ENCODE measurements at regions not wholly inside any gene's neighbourhood (a gene's known extent, or its start where the extent isn't known, plus 50 kb on each side); places are given as distances from the start of the nearest gene placed in this dataset.

DNA sequence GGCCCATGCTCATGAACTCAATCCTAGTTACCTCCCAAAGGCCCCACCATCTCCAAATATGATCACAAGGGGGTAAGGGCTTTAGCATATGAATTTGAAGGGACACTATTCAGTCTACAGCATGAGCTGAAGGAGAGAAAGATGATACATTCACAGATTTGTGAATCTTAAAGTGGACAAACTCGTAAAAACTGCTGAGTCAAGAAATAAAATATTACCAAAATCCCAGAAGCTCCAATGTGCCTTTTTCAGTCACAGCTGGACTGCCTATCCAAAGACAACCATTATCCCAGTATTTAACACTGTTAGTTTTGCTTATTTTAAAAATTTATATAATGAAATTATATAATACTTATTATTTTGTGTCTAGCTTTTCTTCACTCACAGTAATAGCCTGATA lies 109.0 kb downstream of the CXXC4 start:
- no peak overlapping the region for H3K27ac ChIP-seq (ENCODE audit: low read length)
- H3K36me3 ChIP-seq (ENCODE audit: control insufficient read depth in 1 of 2, insufficient read depth in 2 of 2, low read length in 2 of 2) = no peaks in the 10 kb centered on the region
- H3K27me3 ChIP-seq (ENCODE audit: low read depth, low read length) = no peaks in the 10 kb centered on the region
- H3K4me3 ChIP-seq (ENCODE audit: low read depth in 1 of 2, low read length in 2 of 2) = no peak overlapping the region
- H3K4me1 ChIP-seq (ENCODE audit: control insufficient read depth in 1 of 2, insufficient read depth in 2 of 2, low read length in 2 of 2) = no peaks in the 10 kb centered on the region
- H3K9me3 ChIP-seq (ENCODE audit: control insufficient read depth in 1 of 2, low read length in 2 of 2) = no peaks in the 10 kb centered on the region

DNA sequence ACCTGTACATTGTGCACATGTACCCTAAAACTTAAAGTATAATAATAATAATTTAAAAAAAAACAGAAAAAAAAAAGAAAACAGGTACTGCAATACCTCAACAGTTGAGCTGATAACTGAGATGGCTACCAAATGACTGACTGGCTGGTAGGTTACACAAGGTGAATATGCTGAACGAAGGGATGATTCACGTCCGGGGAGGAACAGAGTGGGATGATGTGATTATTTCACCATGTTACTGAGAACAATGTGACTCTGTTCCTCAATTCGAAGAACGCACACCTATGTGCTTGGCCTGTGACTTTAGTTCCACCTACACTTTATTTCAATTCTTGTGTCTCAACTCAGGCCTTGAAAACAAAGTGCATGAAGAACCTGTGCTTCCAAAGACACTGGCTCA lies 111.7 kb downstream of the CXXC4 start:
- Histone ChIP-seq H3K4me3 (ENCODE audit: low read depth in 1 of 2, low read length in 2 of 2) (no peak overlapping the region), H3K9me3 (ENCODE audit: control insufficient read depth in 1 of 2, low read length in 2 of 2) (no peaks in the 10 kb centered on the region), H3K27ac (ENCODE audit: low read length) (no peak overlapping the region), H3K36me3 (ENCODE audit: control insufficient read depth in 1 of 2, insufficient read depth in 2 of 2, low read length in 2 of 2) (no peaks in the 10 kb centered on the region), H3K4me1 (ENCODE audit: control insufficient read depth in 1 of 2, insufficient read depth in 2 of 2, low read length in 2 of 2) (no peaks in the 10 kb centered on the region), H3K27me3 (ENCODE audit: low read depth, low read length) (no peaks in the 10 kb centered on the region)

- Histone ChIP-seq H3K27ac (ENCODE audit: low read length) (no peak overlapping the region), H3K9me3 (ENCODE audit: control insufficient read depth in 1 of 2, low read length in 2 of 2) (no peaks in the 10 kb centered on the region), H3K4me3 (ENCODE audit: low read depth in 1 of 2, low read length in 2 of 2) (no peak overlapping the region), H3K36me3 (ENCODE audit: control insufficient read depth in 1 of 2, insufficient read depth in 2 of 2, low read length in 2 of 2) (no peaks in the 10 kb centered on the region), H3K4me1 (ENCODE audit: control insufficient read depth in 1 of 2, insufficient read depth in 2 of 2, low read length in 2 of 2) (no peaks in the 10 kb centered on the region), H3K27me3 (ENCODE audit: low read depth, low read length) (no peaks in the 10 kb centered on the region)
These were observed 113.0 kb downstream of the CXXC4 start for GRCh38 chr4:104381729-104382128.

- Histone ChIP-seq H3K27me3 (ENCODE audit: low read depth, low read length) (no peaks in the 10 kb centered on the region), H3K4me3 (ENCODE audit: low read depth in 1 of 2, low read length in 2 of 2) (no peak overlapping the region), H3K9me3 (ENCODE audit: control insufficient read depth in 1 of 2, low read length in 2 of 2) (peaks cover 2 to 3% of the 10 kb centered on the region in 2 donors), H3K27ac (ENCODE audit: low read length) (no peak overlapping the region), H3K4me1 (ENCODE audit: control insufficient read depth in 1 of 2, insufficient read depth in 2 of 2, low read length in 2 of 2) (no peaks in the 10 kb centered on the region), H3K36me3 (ENCODE audit: control insufficient read depth in 1 of 2, insufficient read depth in 2 of 2, low read length in 2 of 2) (no peaks in the 10 kb centered on the region)
These were observed 129.1 kb downstream of the CXXC4 start for GRCh38 chr4:104365618-104366017.

DNA sequence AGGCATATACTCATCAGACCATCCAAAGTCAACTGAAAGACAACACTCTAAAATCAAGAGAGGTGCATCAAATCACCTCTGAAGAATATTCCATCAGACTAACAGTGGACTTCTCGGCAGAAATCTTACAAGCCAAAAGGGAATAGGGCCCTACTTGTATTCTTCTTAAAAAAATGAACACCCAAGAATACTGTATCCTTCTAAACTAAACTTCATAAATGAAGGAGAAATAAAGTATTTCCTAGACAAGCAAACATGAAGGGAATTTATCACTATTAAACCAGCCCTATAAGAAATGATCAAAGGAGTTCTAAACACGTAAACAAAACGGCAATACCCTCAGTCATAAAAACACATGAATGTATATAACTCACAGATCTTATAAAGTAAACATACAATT lies 141.2 kb downstream of the CXXC4 start:
- Histone ChIP-seq H3K4me3 (ENCODE audit: low read depth in 1 of 2, low read length in 2 of 2) (no peak overlapping the region), H3K4me1 (ENCODE audit: control insufficient read depth in 1 of 2, insufficient read depth in 2 of 2, low read length in 2 of 2) (no peaks in the 10 kb centered on the region), H3K27me3 (ENCODE audit: low read depth, low read length) (no peaks in the 10 kb centered on the region), H3K36me3 (ENCODE audit: control insufficient read depth in 1 of 2, insufficient read depth in 2 of 2, low read length in 2 of 2) (no peaks in the 10 kb centered on the region), H3K27ac (ENCODE audit: low read length) (no peak overlapping the region), H3K9me3 (ENCODE audit: control insufficient read depth in 1 of 2, low read length in 2 of 2) (peaks cover 0 to 20% of the 10 kb centered on the region in 2 donors)

- Histone ChIP-seq H3K36me3 (ENCODE audit: control insufficient read depth in 1 of 2, insufficient read depth in 2 of 2, low read length in 2 of 2) (no peaks in the 10 kb centered on the region), H3K9me3 (ENCODE audit: control insufficient read depth in 1 of 2, low read length in 2 of 2) (peaks cover 0 to 20% of the 10 kb centered on the region in 2 donors), H3K27me3 (ENCODE audit: low read depth, low read length) (no peaks in the 10 kb centered on the region), H3K4me3 (ENCODE audit: low read depth in 1 of 2, low read length in 2 of 2) (peak overlapping the region in 1 of 2 donors; percentile 39), H3K27ac (ENCODE audit: low read length) (no peak overlapping the region), H3K4me1 (ENCODE audit: control insufficient read depth in 1 of 2, insufficient read depth in 2 of 2, low read length in 2 of 2) (no peaks in the 10 kb centered on the region)
These were observed 142.5 kb downstream of the CXXC4 start for GRCh38 chr4:104352211-104352610.

DNA sequence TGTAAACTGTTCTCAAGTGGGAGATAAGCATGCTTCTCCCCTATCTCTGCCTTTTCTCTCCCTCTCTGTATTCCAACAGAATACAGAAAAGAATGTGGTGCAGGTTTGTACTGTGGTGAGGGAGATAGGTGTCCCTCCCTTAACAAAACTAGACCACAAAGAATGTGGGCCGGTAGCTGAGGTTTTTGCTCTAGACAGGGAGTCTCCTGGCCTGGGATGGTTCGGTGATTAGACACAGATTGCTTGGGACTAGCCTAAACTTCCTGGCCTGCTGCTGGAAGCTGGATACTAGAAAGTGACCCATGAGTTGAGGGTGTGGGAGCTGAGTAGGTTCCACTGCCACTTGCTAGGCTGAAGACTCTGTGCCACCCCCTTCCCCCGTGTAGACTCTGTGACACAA lies 143.0 kb downstream of the CXXC4 start:
- H3K27ac ChIP-seq (ENCODE audit: low read length) = no peak overlapping the region
- H3K36me3 ChIP-seq (ENCODE audit: control insufficient read depth in 1 of 2, insufficient read depth in 2 of 2, low read length in 2 of 2) = no peaks in the 10 kb centered on the region
- H3K9me3 ChIP-seq (ENCODE audit: control insufficient read depth in 1 of 2, low read length in 2 of 2) = peaks cover 0 to 17% of the 10 kb centered on the region in 2 donors
- peak overlapping the region in 1 of 2 donors; percentile 39 for H3K4me3 ChIP-seq (ENCODE audit: low read depth in 1 of 2, low read length in 2 of 2)
- no peaks in the 10 kb centered on the region for H3K27me3 ChIP-seq (ENCODE audit: low read depth, low read length)
- H3K4me1 ChIP-seq (ENCODE audit: control insufficient read depth in 1 of 2, insufficient read depth in 2 of 2, low read length in 2 of 2) = no peaks in the 10 kb centered on the region

DNA sequence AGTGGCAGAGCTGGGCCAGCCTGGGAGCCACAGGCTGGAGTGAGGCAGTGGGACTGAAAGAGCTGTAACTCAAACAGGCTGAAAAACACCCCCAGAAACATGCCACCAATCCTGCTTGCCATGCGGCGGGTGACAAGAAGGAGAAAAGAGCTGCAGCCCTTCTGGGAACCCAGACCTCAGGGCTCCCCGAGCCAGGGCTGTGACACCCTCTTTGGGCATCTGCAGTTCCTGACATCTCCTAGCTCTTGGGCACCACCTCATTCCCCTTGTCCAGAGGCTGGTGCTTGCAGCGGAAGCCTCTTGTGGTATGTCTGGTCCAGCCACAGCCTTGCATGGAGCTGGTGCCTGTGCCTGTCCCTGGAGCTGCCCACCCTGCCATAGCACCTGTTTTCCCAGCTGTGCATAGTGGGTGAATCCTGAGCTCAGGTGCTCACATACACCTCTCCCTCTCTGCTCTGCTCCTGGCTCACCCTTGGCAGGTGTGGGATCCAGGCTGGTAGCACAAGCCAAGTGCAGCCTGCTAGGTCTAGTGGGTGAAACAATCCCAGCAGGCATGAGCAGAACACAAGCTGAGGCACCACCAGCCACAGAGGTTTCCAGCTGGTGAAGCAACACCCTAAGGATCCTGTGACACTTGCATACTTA lies 149.0 kb downstream of the CXXC4 start:
- Histone ChIP-seq H3K27me3 (ENCODE audit: low read depth, low read length) (no peaks in the 10 kb centered on the region), H3K9me3 (ENCODE audit: control insufficient read depth in 1 of 2, low read length in 2 of 2) (no peaks in the 10 kb centered on the region), H3K27ac (ENCODE audit: low read length) (no peak overlapping the region), H3K36me3 (ENCODE audit: control insufficient read depth in 1 of 2, insufficient read depth in 2 of 2, low read length in 2 of 2) (no peaks in the 10 kb centered on the region), H3K4me3 (ENCODE audit: low read depth in 1 of 2, low read length in 2 of 2) (no peak overlapping the region), H3K4me1 (ENCODE audit: control insufficient read depth in 1 of 2, insufficient read depth in 2 of 2, low read length in 2 of 2) (no peaks in the 10 kb centered on the region)

GRCh38 chr4:104344342-104344980 lies 150.2 kb downstream of the CXXC4 start:
- H3K36me3 ChIP-seq (ENCODE audit: control insufficient read depth in 1 of 2, insufficient read depth in 2 of 2, low read length in 2 of 2) = no peaks in the 10 kb centered on the region
- no peaks in the 10 kb centered on the region for H3K9me3 ChIP-seq (ENCODE audit: control insufficient read depth in 1 of 2, low read length in 2 of 2)
- no peak overlapping the region for H3K4me3 ChIP-seq (ENCODE audit: low read depth in 1 of 2, low read length in 2 of 2)
- no peaks in the 10 kb centered on the region for H3K4me1 ChIP-seq (ENCODE audit: control insufficient read depth in 1 of 2, insufficient read depth in 2 of 2, low read length in 2 of 2)
- H3K27me3 ChIP-seq (ENCODE audit: low read depth, low read length) = no peaks in the 10 kb centered on the region
- H3K27ac ChIP-seq (ENCODE audit: low read length) = no peak overlapping the region

DNA sequence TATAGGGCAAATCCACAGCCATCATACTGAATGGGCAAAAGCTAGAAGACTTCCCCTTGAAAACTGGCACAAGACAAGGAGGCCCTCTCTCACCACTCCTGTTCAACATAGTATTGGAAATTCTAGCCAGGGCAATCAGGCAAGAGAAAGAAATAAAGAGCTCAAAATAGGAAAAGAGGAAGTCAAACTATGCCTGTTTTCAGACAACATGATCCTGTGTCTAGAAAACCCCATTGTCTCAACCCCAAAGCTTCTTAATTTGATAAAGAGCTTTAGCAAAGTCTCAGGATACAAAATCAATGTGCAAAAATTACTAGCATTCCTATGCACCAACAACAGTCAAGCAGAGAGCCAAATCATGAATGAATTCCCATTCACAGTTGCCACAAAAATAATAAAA lies 160.3 kb downstream of the CXXC4 start:
- no peaks in the 10 kb centered on the region for H3K27me3 ChIP-seq (ENCODE audit: low read depth, low read length)
- H3K36me3 ChIP-seq (ENCODE audit: control insufficient read depth in 1 of 2, insufficient read depth in 2 of 2, low read length in 2 of 2) = no peaks in the 10 kb centered on the region
- no peaks in the 10 kb centered on the region for H3K4me1 ChIP-seq (ENCODE audit: control insufficient read depth in 1 of 2, insufficient read depth in 2 of 2, low read length in 2 of 2)
- no peak overlapping the region for H3K27ac ChIP-seq (ENCODE audit: low read length)
- no peak overlapping the region for H3K4me3 ChIP-seq (ENCODE audit: low read depth in 1 of 2, low read length in 2 of 2)
- no peaks in the 10 kb centered on the region for H3K9me3 ChIP-seq (ENCODE audit: control insufficient read depth in 1 of 2, low read length in 2 of 2)

DNA sequence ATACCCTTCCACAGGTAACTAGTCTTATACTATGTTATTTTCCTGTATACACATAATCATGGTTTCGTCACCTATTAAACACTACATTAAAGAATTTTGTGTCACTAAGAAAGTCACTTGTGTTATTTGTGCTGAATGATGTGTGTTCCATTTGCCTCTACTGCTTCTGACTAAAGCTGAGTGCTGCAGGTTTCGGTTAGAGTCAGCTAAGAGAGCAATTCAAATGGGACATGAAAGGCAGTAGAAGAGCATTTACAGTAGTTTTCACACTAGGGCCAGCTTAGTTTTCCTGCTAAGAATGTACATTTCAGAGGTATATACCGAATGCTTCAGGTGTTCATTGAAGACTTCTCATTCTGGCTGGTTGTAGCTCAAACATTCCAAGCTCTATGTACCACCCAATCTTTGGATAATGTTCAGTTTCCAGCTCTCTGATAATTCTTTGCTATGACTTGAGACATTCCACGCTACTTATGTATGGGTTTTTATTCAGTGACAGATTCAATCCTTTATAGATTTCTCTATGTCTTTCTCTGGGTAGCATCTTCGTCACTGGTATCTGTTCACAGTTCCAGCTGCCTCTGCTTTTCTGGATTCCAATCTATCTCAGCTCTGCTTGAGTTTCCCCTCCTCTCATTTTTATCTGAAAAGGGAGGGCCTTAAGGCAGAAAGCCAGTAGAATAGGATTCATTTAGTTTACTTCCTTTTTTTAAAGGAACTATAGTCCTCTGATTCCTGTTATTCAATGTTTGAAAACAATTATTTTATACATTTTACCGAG lies 164.4 kb downstream of the CXXC4 start:
- no peaks in the 10 kb centered on the region for H3K27me3 ChIP-seq (ENCODE audit: low read depth, low read length)
- no peaks in the 10 kb centered on the region for H3K4me1 ChIP-seq (ENCODE audit: control insufficient read depth in 1 of 2, insufficient read depth in 2 of 2, low read length in 2 of 2)
- H3K27ac ChIP-seq (ENCODE audit: low read length) = no peak overlapping the region
- no peaks in the 10 kb centered on the region for H3K9me3 ChIP-seq (ENCODE audit: control insufficient read depth in 1 of 2, low read length in 2 of 2)
- H3K4me3 ChIP-seq (ENCODE audit: low read depth in 1 of 2, low read length in 2 of 2) = no peak overlapping the region
- H3K36me3 ChIP-seq (ENCODE audit: control insufficient read depth in 1 of 2, insufficient read depth in 2 of 2, low read length in 2 of 2) = no peaks in the 10 kb centered on the region

Data from muscle layer of duodenum (tissue), 2 donors.